MCF 10A (cell line): ENCODE measurements at regions not wholly inside any gene's neighbourhood (a gene's known extent, or its start where the extent isn't known, plus 50 kb on each side); places are given as distances from the start of the nearest gene placed in this dataset.

ENCODE experiments used
- BruUV-seq: library from RNA; stranded (reverse); fragments of 400-500 nt; replicated peaks from 2 replicates; lab custom pipeline; 2021; lab: Mats Ljungman, UMichigan
- CTCF ChIA-PET: fragments of 300-600 bp; sonication (Branson Sonifier 250); formaldehyde crosslinking; extraction: SDS; loops from one replicate; lab custom pipeline; 2021; ENCODE audit warnings: antibody characterized with exemption, inconsistent platforms; lab: Yijun Ruan, JAX
- POLR2A ChIA-PET: fragments of 300-600, 350-650 bp; sonication (Branson Sonifier 250); formaldehyde crosslinking; extraction: SDS; loops from one replicate; lab custom pipeline; 2020; ENCODE audit warnings: antibody characterized with exemption, inconsistent platforms; lab: Yijun Ruan, JAX
- DNase-seq: peaks from one replicate; pipeline ENCODE4 v3.0.0-alpha.2; 2018; ENCODE audit not compliant: unreplicated experiment
- H3K27ac Mint-ChIP-seq: one replicate; pipeline ENCODE4 v1.8.0; 2022; ENCODE audit warnings: mild to moderate bottlenecking, low read depth, mixed read lengths; ENCODE audit not compliant: unreplicated experiment
- H3K27me3 Mint-ChIP-seq: one replicate; pipeline ENCODE4 v1.8.0; 2022; ENCODE audit warnings: mixed read lengths; ENCODE audit not compliant: insufficient read depth, unreplicated experiment
- H3K36me3 Mint-ChIP-seq: one replicate; pipeline ENCODE4 v1.8.0; 2022; ENCODE audit warnings: mild to moderate bottlenecking, moderate library complexity, mixed read lengths; ENCODE audit not compliant: insufficient read depth, unreplicated experiment
- H3K4me1 Mint-ChIP-seq: one replicate; pipeline ENCODE4 v1.8.0; 2022; ENCODE audit warnings: mixed read lengths; ENCODE audit not compliant: insufficient read depth, unreplicated experiment
- H3K4me3 Mint-ChIP-seq: one replicate; pipeline ENCODE4 v1.8.0; 2022; ENCODE audit warnings: mild to moderate bottlenecking, moderate library complexity, mixed read lengths; ENCODE audit not compliant: unreplicated experiment
- H3K9me3 Mint-ChIP-seq: one replicate; pipeline ENCODE4 v1.8.0; 2022; ENCODE audit warnings: mixed read lengths; ENCODE audit not compliant: unreplicated experiment
- intact Hi-C: fragments of 100-400 bp; cut with micrococcal nuclease; formaldehyde crosslinking; loops from 2 replicates; pipeline ENCODE4 v1.14.1; 2022
- TF ChIP-seq, protein P1 (sequence below): fragments of 200-600 bp; IDR thresholded peaks from one replicate; pipeline ENCODE4 v1.8.0; 2022; ENCODE audit warnings: antibody characterized with exemption, mild to moderate bottlenecking; ENCODE audit not compliant: unreplicated experiment

DNA sequence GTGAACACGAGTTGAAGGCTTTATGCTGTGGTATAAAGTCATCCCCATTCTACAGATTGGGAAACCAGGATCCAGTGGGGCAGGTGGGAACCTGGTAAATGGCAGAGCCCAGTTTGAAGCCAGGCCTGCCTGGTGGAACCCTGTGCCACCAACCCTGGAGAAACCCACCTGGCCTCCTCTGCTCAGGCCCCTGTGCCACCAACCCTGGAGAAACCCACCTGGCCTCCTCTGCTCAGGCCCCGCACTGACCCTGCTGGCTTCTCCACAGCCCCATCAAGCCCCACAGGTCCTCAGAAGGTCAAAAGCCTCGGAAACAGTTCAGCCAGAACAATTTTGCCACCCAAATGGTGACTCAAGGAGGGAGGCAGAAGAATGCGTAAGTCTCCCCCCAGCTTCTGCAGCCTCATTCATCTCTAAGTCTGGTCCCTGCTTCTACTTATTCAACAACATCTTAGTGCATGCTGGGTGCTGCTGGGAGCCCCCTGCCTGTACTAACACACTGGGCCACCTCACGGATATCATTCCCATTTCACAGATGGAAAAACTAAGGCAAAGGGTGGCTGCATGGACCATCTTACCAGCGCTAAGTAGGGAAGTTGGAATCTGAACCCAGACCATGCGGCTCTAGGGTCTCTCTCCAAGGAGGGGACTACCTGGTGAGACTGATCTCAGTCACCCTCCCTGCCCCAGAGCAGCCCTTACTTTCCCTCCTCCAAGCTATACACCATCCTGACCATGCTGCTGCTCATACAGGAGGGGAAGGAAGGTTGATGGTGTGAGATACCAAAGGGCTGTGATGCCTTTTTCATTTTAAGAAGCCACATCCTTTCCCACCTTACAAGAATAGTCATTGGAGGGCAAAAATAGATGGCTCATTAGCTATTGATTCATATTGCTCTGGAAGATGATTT is 93.7 kb upstream of the ID2 start:
- Mint-ChIP-seq H3K36me3 (peaks cover 4% of the 10 kb centered on the region), H3K27me3 (no peaks in the 10 kb centered on the region), H3K4me3 (no peak overlapping the region), H3K4me1 (no peaks in the 10 kb centered on the region), H3K27ac (no peak overlapping the region), H3K9me3 (peaks cover 6% of the 10 kb centered on the region)
- CTCF ChIA-PET = interaction anchor here (0.8 kb wide), 1 partner anchor 75 kb away, joined by 4 read pairs; no protein-coding TSS in a partner anchor
- intact Hi-C loops = no loop called here
- POLR2A ChIA-PET = no interaction called here
- TF ChIP-seq, protein P1, sequence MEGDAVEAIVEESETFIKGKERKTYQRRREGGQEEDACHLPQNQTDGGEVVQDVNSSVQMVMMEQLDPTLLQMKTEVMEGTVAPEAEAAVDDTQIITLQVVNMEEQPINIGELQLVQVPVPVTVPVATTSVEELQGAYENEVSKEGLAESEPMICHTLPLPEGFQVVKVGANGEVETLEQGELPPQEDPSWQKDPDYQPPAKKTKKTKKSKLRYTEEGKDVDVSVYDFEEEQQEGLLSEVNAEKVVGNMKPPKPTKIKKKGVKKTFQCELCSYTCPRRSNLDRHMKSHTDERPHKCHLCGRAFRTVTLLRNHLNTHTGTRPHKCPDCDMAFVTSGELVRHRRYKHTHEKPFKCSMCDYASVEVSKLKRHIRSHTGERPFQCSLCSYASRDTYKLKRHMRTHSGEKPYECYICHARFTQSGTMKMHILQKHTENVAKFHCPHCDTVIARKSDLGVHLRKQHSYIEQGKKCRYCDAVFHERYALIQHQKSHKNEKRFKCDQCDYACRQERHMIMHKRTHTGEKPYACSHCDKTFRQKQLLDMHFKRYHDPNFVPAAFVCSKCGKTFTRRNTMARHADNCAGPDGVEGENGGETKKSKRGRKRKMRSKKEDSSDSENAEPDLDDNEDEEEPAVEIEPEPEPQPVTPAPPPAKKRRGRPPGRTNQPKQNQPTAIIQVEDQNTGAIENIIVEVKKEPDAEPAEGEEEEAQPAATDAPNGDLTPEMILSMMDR = no peak
- BruUV-seq = no TSS peak
- DNase-seq = no peak

DNA sequence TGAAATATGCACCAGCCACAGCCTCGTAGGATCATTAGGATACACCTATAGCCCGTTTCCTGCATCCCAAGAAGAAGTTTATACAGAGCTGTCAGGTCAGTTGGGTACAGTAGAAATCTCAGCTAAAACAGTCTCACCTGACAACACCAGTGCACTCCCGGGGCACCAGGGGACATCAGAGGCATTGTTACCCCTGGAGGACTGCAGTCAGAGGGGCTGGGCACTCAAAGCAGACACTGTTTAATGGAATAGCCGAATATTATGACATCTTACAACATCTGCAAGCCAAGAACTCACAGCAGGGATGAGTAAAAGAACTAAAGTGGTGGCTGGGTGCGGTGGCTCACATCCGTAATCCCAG is 93.0 kb upstream of the ID2 start:
- POLR2A ChIA-PET = no interaction called here

DNA sequence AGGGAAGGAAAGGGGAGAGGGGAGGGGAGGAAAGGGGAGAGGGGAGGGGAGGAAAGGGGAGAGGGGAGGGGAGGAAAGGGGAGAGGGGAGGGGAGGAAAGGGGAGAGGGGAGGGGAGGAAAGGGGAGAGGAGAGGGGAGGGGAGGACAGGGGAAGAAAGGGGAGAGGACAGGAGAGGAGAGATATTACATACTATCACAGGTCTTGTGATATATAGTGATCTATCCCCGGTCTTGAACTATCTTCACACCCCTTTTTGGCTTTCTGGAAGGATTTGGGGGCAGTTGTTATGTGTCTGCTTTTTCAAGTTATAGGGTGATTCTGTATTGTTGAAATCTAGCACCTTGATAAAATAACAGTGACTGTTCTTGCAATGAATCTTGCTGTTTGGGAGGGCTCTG is 92.1 kb upstream of the ID2 start:
- ChIA-PET CTCF (no interaction called here), POLR2A (no interaction called here)
- TF ChIP-seq, protein P1 = no peak
- Mint-ChIP-seq H3K9me3 (no peaks in the 10 kb centered on the region), H3K27me3 (no peaks in the 10 kb centered on the region), H3K27ac (no peak overlapping the region), H3K4me3 (no peak overlapping the region), H3K36me3 (no peaks in the 10 kb centered on the region), H3K4me1 (no peaks in the 10 kb centered on the region)
- intact Hi-C loops = no loop called here
- BruUV-seq = no TSS peak
- no peak for DNase-seq

More for the DNA sequence above, 93.0 kb upstream of the ID2 start:
- H3K36me3 Mint-ChIP-seq = peaks cover 4% of the 10 kb centered on the region
- H3K27me3 Mint-ChIP-seq = no peaks in the 10 kb centered on the region
- no TSS peak for BruUV-seq
- no peaks in the 10 kb centered on the region for H3K4me1 Mint-ChIP-seq
- no peak for DNase-seq
- no peak overlapping the region for H3K4me3 Mint-ChIP-seq
- intact Hi-C loops = no loop called here
- CTCF ChIA-PET = interaction anchor here (0.8 kb wide), 1 partner anchor 74 kb away, joined by 4 read pairs; no protein-coding TSS in a partner anchor
- H3K9me3 Mint-ChIP-seq = peaks cover 5% of the 10 kb centered on the region
- H3K27ac Mint-ChIP-seq = no peak overlapping the region
- TF ChIP-seq, protein P1 = no peak

DNA sequence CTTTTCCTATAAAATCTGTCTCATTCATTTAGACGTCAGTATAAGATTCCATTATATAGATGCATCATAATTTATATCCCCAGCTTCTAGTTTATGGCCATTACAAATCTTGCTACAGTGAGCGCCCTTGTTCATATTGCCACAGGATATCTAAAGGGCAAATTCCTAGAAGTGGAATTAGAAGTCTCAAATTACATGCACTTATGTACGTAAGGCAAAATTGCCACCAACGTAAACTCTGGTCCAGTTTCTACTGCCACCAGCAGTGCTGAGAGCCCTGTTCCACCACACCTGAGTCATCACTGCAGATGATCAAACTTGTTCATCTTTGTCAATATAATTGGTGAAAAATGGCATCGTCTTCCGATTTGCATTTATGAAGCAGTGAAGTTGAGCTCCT is 90.9 kb upstream of the ID2 start:
- DNase-seq = no peak
- no peak overlapping the region for H3K4me3 Mint-ChIP-seq
- POLR2A ChIA-PET = no interaction called here
- intact Hi-C loops = no loop called here
- no peaks in the 10 kb centered on the region for H3K9me3 Mint-ChIP-seq
- no peak overlapping the region for H3K27ac Mint-ChIP-seq
- BruUV-seq = no TSS peak
- TF ChIP-seq, protein P1 = no peak
- no peaks in the 10 kb centered on the region for H3K36me3 Mint-ChIP-seq
- no peaks in the 10 kb centered on the region for H3K27me3 Mint-ChIP-seq
- CTCF ChIA-PET = interaction anchor here (1.2 kb wide), 1 partner anchor 415 kb away, joined by 3 read pairs; no protein-coding TSS in a partner anchor
- no peaks in the 10 kb centered on the region for H3K4me1 Mint-ChIP-seq
